Esophagus squamous epithelium (tissue), 5 donors: ENCODE measurements at regions not wholly inside any gene's neighbourhood (a gene's known extent, or its start where the extent isn't known, plus 50 kb on each side); places are given as distances from the start of the nearest gene placed in this dataset.
"Not testable (repeated sequence)": the region's sequence is repeated elsewhere in the genome, so short reads cannot be mapped to it uniquely, and the experiment has no call there.

Source experiments
- DNase-seq: peaks from one replicate; lab custom pipeline; 2025; lab: John Stamatoyannopoulos, UW
- H3K27ac ChIP-seq, 4 donors: fragments of 200-600 bp; sonication (generic); one replicate each; pipeline ENCODE4 v1.5.1; 2016 to 2019; ENCODE audit warnings: mild to moderate bottlenecking in 1 of 4
- H3K27me3 ChIP-seq, 4 donors: fragments of 200-600 bp; sonication (generic); 1 replicate in 3 of 4; 2 replicates in 1 of 4; pipeline versions ENCODE4 v1.5.1 to v1.6.0; 2017 to 2021; ENCODE audit warnings: antibody characterized with exemption in 1 of 4
- H3K36me3 ChIP-seq, 3 donors: fragments of 200-600 bp; sonication (generic); one replicate each; pipeline ENCODE4 v1.5.1; 2016 to 2019
- H3K4me1 ChIP-seq, 3 donors: fragments of 200-600 bp; sonication (generic); one replicate each; pipeline ENCODE4 v1.5.1; 2017 to 2019
- H3K4me3 ChIP-seq, 4 donors: fragments of 200-600 bp; sonication (generic); 1 replicate in 3 of 4; 2 replicates in 1 of 4; pipeline ENCODE4 v1.5.1; 2016 to 2019; ENCODE audit warnings: mild to moderate bottlenecking in 2 of 4, moderate library complexity in 1 of 4
- H3K9me3 ChIP-seq, 3 donors: fragments of 200-600 bp; sonication (generic); one replicate each; pipeline ENCODE4 v1.5.1; 2016 to 2019
- POLR2A ChIP-seq, 4 donors: fragments of 450-650 bp; IDR thresholded peaks; one replicate each; pipeline ENCODE4 v1.6.1; 2017; ENCODE audit warnings: antibody characterized with exemption in 4 of 4, mild to moderate bottlenecking in 4 of 4, moderate library complexity in 3 of 4
- whole genome bisulfite sequencing, 2 donors: methylation state at CpG; one replicate each; pipeline ENCODE4 v1.1.5; 2018; 5-methylcytosine and 5-hydroxymethylcytosine counted together
- intact Hi-C: fragments of 100-400 bp; cut with DNase I; formaldehyde crosslinking; loops from one replicate; pipeline ENCODE4 v1.15.0; 2022
- TF ChIP-seq, protein P1 (sequence below), 6 experiments: fragments of 450-650 bp in 4 of 6; fragments of 200-600 bp in 2 of 6; sonication (generic) in 2 of 6; IDR thresholded peaks; one replicate each; pipeline ENCODE4 v1.5.1; 2016 to 2019; ENCODE audit warnings: antibody characterized with exemption in 6 of 6, mild to moderate bottlenecking in 4 of 6, moderate library complexity in 4 of 6
- donor health status: DM: yes; HTN: yes; CAD: no.

- TF ChIP-seq, protein P1, sequence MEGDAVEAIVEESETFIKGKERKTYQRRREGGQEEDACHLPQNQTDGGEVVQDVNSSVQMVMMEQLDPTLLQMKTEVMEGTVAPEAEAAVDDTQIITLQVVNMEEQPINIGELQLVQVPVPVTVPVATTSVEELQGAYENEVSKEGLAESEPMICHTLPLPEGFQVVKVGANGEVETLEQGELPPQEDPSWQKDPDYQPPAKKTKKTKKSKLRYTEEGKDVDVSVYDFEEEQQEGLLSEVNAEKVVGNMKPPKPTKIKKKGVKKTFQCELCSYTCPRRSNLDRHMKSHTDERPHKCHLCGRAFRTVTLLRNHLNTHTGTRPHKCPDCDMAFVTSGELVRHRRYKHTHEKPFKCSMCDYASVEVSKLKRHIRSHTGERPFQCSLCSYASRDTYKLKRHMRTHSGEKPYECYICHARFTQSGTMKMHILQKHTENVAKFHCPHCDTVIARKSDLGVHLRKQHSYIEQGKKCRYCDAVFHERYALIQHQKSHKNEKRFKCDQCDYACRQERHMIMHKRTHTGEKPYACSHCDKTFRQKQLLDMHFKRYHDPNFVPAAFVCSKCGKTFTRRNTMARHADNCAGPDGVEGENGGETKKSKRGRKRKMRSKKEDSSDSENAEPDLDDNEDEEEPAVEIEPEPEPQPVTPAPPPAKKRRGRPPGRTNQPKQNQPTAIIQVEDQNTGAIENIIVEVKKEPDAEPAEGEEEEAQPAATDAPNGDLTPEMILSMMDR (IDR thresholded peaks at IDR 0.05) = no peak
- TF ChIP-seq POLR2A (IDR thresholded peaks at IDR 0.05) = no peak
- H3K27me3 ChIP-seq = no peaks in the 10 kb centered on the region
- H3K4me1 ChIP-seq = no peaks in the 10 kb centered on the region
- H3K9me3 ChIP-seq = no peaks in the 10 kb centered on the region
- 63 to 70% methylated on average over 5 of the region's 5 CpGs for WGBS, 2 donors
- no peak overlapping the region for H3K27ac ChIP-seq
- H3K36me3 ChIP-seq = no peaks in the 10 kb centered on the region
- H3K4me3 ChIP-seq = no peak overlapping the region
- intact Hi-C loops = no loop called here
- no peak for DNase-seq
These were observed 935.9 kb upstream of the LRATD1 start for GRCh38 chr2:13696601-13697000.

DNA sequence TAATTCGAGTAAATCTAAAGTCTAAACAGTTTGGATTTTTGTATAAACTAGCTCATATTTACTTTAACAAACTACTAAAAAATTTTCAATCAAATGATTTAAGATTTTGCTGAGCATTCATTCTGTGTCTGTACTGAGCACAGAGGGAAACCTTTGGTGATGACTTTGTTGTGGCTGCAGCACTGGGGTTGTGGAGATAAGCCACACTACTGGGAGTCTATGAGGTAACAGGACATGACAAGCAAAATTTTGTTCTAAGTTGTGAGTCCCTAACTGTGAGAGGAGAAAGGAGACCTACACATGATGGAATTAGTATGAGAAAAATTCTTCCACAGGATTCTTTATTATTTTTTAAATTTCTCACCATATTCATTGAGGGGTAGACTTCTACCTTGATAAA, 933.7 kb upstream of the LRATD1 start:
- DNase-seq = no peak
- TF ChIP-seq, protein P1 (IDR thresholded peaks at IDR 0.05) = no peak
- no peak for TF ChIP-seq POLR2A (IDR thresholded peaks at IDR 0.05)
- Histone ChIP-seq H3K36me3 (no peaks in the 10 kb centered on the region), H3K9me3 (no peaks in the 10 kb centered on the region), H3K27me3 (no peaks in the 10 kb centered on the region), H3K4me1 (no peaks in the 10 kb centered on the region), H3K27ac (no peak overlapping the region), H3K4me3 (no peak overlapping the region)
- intact Hi-C loops = no loop called here
- 12 to 31% methylated on average over 1 of the region's 1 CpG for WGBS, 2 donors

DNA sequence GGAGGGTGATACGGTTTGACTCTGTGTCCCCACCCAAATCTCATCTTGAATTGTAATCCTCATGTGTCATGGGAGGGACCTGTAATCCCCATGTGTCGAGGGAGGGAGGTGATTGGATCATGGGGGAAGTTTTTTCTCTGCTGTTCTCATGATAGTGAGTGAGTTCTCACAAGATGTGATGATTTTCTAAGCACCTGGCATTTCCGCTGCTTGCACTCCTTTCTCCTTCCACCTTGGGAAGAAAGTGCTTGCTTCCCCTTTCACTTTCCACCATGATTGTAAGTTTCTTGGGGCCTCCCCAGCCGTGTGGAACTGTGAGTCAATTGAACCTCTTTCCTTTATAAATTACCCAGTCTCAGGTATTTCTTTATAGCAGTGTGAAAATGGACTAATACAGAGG, 932.6 kb upstream of the LRATD1 start:
- H3K9me3 ChIP-seq, intact Hi-C loops, DNase-seq, H3K27me3 ChIP-seq, H3K4me1 ChIP-seq, H3K36me3 ChIP-seq, H3K4me3 ChIP-seq, H3K27ac ChIP-seq: not testable (repeated sequence)
- WGBS, 2 donors = 45 to 51% methylated on average over 4 of the region's 4 CpGs

- WGBS, 2 donors = 60 to 77% methylated on average over 2 of the region's 2 CpGs
- H3K27me3 ChIP-seq = no peaks in the 10 kb centered on the region
These were observed 921.4 kb upstream of the LRATD1 start for GRCh38 chr2:13711154-13711553.

GRCh38 chr2:13714466-13714865, 918.1 kb upstream of the LRATD1 start:
- H3K9me3 ChIP-seq = no peaks in the 10 kb centered on the region
- no peak for DNase-seq
- TF ChIP-seq, protein P1 (IDR thresholded peaks at IDR 0.05) = no peak
- no peak for TF ChIP-seq POLR2A (IDR thresholded peaks at IDR 0.05)
- H3K27me3 ChIP-seq = no peaks in the 10 kb centered on the region
- 46 to 66% methylated on average over 3 of the region's 3 CpGs for WGBS, 2 donors
- H3K27ac ChIP-seq = no peak overlapping the region
- intact Hi-C loops = no loop called here
- H3K36me3 ChIP-seq = no peaks in the 10 kb centered on the region
- H3K4me3 ChIP-seq = no peak overlapping the region
- no peaks in the 10 kb centered on the region for H3K4me1 ChIP-seq

More at GRCh38 chr2:13711154-13711553, 921.4 kb upstream of the LRATD1 start:
- DNase-seq = no peak
- H3K27ac ChIP-seq = no peak overlapping the region
- intact Hi-C loops = no loop called here
- no peaks in the 10 kb centered on the region for H3K36me3 ChIP-seq
- H3K4me3 ChIP-seq = no peak overlapping the region
- no peak for TF ChIP-seq POLR2A (IDR thresholded peaks at IDR 0.05)
- TF ChIP-seq, protein P1 (IDR thresholded peaks at IDR 0.05) = no peak
- no peaks in the 10 kb centered on the region for H3K4me1 ChIP-seq
- no peaks in the 10 kb centered on the region for H3K9me3 ChIP-seq

DNA sequence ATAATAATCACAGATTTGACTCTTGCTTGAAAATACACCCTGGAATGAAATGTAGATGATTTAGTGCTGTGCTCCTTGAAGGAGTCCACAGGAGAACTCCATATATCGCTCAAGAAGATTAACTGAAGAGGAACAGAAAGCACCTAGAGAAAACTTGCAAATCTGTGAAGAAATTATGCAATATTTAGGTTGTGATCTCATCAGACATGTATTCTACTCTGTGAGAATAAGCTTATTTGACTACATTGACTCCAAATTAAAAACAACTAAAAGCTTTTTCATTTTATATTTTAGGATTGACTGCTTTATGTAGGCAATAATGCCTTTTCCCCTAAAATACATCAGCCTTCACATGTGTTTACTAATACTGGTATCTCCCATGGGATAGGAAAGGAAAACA, 906.6 kb upstream of the LRATD1 start:
- 67 to 89% methylated on average over 1 of the region's 1 CpG for WGBS, 2 donors
- no peaks in the 10 kb centered on the region for H3K4me1 ChIP-seq
- H3K27me3 ChIP-seq = no peaks in the 10 kb centered on the region
- H3K4me3 ChIP-seq = no peak overlapping the region
- H3K27ac ChIP-seq = no peak overlapping the region
- H3K36me3 ChIP-seq = no peaks in the 10 kb centered on the region
- intact Hi-C loops = no loop called here
- DNase-seq = no peak
- H3K9me3 ChIP-seq = no peaks in the 10 kb centered on the region
- TF ChIP-seq, protein P1 (IDR thresholded peaks at IDR 0.05) = no peak
- no peak for TF ChIP-seq POLR2A (IDR thresholded peaks at IDR 0.05)
